GM03348 (cell line): ENCODE measurements at regions not wholly inside any gene's neighbourhood (a gene's known extent, or its start where the extent isn't known, plus 50 kb on each side); places are given as distances from the start of the nearest gene placed in this dataset.

Source experiments
- DNase-seq: peaks from one replicate; pipeline ENCODE4 v3.0.0; 2012; ENCODE audit warnings: low spot score

- DNase-seq: no peak
Observed at GRCh38 chr7:52695973-52696595, 339.3 kb upstream of the POM121L12 start.

GRCh38 chr7:52691257-52691656, 344.2 kb upstream of the POM121L12 start:
- DNase-seq: no peak

DNA sequence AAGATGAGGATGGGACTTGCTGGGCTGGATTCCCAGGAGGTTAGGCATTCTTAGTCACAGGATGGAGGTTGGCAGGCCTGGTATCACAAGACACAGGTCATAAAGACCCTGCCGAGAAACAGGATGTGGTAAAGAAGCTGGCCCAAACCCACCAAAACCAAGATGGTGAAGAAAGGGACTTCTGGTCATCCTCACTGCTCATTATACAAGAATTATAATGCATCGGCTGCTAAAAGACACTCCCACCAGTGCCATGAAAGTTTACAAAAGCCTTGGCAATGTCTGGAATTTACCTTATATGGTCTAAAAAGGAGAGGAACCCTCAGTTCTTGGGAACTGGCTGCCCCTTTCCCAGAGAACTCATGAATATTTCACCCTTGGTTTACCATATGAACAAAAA, 345.5 kb upstream of the POM121L12 start:
- no peak for DNase-seq

DNA sequence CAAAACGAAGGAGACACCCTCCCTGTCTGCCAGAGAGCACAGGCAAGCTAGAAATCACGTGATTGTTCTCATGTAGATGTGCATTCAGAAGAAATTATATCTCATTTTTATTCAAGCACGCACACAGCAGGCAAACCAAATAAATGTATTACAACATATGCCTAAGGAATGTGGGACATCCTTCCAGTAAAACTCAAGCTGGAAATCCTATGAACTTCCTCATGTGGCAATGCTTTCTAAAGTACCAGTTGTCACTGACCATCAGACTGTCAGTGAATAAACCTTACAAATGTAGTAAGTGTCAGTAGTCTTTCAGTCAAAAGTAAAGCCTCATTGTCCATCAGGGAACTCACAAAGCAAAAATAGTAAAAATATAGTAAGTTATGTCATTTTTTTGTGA, 350.1 kb upstream of the POM121L12 start:
- DNase-seq: no peak

- DNase-seq: no peak
Observed at GRCh38 chr7:52684388-52684787, 351.0 kb upstream of the POM121L12 start.

GRCh38 chr7:52682993-52683392, 352.4 kb upstream of the POM121L12 start:
- DNase-seq: no peak

DNA sequence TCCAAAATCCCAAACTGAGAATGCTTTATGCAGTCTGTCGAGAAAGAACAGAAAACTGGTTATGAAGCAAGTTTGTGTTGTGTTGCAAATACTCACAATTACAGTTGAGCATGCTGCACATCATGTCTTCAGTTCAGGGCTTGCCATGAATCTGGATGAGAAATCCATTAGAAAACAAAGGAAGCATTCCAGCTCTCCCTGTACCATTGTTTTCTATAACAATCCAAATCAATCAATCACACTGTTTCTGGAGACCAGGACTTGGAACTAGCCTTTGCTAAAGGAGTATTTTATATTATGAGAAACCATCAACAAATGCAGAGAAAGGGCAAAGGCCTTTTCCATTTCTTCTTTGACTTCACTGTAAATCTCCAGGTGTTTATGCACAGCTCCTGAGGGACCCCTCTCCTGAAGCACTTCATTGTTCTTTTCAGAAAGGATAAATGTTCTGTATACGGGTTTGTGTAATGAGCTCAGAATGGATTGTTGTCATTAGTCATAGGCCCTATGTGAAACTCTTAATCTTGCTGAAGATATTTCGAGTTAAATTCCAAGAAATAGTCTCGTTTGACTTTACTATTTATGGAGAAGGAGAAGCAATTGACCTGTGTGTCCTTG, 364.7 kb upstream of the POM121L12 start:
- DNase-seq: no peak

DNA sequence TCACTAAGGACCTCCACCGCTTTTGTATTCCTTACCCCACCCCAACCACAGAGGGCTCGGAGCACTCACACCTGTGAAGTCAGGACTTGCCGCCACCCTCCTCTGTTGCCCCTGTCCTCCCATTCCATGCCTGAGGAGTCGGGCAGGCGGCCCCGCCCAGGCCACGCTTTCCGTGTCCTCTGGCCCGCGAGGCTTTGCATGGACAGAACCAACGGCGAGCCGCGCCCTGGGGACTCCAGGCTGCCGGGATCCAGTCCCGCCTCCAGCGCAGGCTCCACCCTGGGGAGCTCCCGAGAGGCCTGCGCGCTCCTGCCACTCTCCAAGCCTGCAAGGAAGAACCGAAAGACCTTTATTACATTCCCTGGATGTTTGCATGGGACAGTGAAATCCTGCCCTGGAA, 366.4 kb upstream of the POM121L12 start:
- DNase-seq: no peak

DNA sequence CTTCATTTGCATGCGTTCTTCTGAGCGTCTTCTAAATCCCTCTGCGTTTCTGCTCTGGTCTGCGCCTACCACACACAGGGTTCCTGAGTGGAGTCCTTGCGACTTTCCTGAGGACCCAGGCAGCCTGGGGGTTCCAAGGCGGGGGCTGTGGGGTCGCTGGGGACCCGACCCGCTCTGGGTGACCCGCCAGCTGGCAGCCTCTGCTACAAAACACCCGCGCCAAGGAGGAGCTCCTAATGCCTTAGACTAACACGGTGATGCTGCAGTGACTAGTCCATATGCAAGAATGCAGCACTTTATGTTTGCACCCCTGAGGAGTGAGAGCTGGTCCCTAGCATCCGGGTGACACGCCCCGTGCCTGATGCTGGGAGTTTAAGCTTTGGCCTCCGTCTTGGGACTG, 367.0 kb upstream of the POM121L12 start:
- DNase-seq: no peak

DNA sequence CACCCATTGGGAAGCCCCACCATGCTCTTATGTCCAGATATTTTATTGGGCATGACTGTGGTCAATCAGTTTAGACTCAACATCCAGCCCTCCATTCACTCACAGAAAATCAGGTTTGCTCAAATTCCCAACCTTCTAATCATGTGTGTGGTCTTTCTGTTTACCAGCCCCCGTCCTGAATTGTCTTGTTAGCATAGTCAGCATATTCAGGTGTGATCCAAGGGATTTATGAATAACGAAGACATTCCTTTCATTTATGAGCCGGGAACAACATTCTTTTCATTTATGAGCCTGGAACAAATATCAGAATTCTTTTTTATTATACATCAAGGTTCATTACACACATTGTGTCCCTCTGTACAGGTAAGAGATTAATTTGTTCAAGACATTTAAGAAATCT, 376.3 kb upstream of the POM121L12 start:
- no peak for DNase-seq

DNA sequence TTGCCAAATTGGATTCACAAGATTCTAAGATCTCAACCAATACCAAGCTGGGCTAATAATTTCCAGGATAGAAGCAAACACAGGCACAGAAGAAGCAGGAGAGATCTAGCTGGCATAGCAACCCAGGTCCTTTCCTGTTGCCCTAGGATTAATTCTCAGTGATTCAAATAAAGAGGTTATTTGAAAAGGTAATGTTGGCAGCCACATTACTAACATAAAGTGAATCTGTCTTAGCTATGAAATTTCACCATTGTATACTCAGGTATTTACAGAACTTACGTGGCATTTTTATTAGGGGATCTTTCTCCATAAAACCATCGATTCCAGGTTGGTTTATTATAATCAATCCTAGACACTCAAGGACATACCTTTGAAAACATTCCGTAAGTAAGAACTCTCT, 379.3 kb upstream of the POM121L12 start:
- DNase-seq: no peak

DNA sequence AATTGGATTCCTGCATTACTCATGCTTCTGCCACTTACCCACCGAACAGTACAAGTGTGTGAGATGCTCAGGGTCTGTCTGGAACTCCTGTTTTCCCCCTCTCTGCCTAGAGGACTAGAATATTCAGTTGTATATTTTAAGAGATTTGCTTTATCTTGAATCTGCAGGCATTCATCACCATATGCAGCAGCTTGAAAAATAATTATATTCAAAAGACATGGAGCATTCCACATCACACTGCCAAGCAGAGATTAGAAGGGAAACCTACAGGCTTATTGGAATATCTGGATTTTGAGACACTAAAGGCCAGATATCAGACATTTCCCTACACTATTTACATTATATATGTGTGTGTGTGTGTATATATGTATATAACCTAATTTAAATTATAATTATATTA, 382.8 kb upstream of the POM121L12 start:
- DNase-seq: no peak

DNA sequence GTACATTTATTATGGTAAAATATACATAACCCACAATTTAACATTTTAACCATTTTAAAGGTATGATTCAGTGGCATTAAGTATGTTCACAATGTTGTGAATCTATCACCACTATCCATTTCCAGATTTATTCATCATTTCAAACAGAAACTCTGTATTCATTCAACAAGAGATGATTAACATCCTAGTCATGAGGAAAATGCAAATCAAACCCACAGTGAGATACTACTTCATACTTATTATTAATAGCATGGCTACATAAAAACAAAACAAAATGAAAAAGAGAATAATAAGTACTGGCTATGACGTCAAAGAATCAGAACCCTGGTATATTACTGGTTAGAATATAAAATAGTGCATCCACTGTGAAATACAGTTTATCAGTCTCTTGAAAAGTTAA, 386.6 kb upstream of the POM121L12 start:
- no peak for DNase-seq

DNA sequence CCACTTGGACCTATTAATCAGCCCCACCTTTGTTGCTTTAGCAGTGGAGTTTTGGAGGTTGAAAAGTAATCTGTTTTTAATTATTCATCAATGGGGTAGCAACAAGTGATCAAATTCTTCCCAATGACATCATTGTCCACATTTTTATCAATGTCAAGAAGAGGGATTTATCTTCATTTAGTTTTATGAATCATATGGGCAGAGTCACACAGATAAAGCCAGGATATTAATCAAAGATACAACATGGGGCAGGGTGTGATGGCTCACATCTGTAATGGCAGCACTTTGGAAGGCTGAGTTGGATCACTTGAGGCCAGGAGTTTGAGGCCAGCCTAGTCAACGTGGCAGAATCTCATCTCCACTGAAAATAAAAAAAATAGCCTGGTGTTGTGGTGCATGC, 388.4 kb upstream of the POM121L12 start:
- DNase-seq: no peak

DNA sequence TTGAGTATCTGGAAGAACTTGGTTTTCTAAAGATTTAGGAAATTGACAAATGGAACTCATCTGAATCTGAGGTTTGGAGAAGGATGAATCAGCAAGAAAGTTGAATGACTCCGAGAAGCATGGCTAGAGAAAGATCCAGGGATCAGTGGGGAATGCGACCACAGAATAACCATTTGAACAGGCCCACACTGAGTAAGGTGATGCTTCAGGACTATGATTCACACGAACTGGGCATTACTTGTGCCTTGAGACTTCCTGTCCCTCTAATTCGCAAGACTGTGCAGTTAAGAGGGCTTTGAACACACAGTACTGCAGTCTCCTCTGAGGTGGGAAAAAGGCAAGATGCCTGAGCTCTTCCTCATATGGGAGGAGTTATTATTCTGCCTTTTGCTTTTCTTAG, 395.5 kb upstream of the POM121L12 start:
- no peak for DNase-seq

GRCh38 chr7:52639126-52639525, 396.3 kb upstream of the POM121L12 start:
- DNase-seq: no peak

GRCh38 chr7:52635021-52635420, 400.4 kb upstream of the POM121L12 start:
- no peak for DNase-seq

DNA sequence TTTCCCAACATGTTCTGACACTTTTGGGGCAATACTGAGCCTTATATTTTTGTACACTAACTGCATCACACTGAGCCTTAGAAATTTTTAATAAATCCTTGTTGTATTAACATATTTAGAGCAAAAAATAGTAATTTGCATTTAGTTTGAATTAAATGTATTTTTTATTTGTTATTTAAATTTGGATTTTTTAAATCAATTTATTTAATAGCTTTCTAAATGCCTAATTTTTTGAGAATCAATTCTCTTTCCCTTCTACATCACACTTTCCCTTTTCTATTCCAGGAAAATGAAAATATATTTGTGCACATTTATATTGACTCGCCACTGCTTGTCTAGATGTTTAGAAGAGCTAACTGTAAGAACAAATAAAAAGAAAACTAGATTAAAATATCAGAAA, 414.6 kb upstream of the POM121L12 start:
- no peak for DNase-seq

DNA sequence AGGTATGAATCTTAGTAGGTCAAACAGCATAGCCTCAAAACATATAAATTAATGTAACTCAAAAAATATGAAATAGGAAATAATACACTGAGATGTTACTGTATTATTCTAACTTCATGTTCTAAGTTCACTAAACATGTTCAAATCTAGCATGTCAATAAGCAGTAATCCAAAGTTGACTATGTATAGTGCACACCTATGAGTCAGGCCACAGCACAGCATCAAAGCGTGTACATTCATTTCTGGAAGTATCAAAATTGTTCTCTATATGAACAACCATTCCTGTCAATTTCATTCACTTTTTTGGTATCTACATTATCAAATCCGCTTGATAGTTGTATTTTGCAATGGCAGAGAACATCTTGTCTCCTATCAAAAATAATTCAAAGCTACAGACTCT, 418.9 kb upstream of the POM121L12 start:
- no peak for DNase-seq

DNA sequence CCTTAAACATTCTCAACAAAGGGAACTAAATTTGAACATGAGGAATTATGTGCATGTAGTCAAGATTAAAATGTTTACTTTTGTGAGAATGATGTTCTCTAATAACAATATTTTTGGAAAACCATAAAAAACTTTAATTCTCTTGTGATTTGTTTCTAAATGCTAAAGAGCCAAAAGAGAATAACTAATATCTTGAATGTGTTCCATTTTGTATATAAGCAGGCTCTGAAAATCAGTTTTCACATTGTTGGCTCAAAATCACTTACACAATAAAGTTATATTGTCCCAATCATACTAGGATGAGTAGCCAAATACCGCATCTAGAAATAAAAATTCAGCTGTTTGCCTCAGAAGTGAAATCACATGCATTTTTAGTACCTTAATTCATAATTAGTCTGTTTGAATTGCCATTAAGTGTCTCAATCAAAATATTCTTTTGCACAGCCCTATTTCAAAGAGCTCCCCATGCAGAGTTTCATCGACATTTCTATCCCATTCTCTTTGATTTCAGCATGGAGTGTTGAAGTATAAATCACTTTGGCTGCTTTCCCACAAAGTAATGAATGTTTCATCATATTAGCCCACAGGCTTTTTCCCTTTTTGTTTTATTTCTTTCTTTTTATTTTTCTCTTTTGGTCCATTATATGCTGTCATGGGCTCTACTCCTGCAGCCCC, 420.3 kb upstream of the POM121L12 start:
- DNase-seq: no peak

DNA sequence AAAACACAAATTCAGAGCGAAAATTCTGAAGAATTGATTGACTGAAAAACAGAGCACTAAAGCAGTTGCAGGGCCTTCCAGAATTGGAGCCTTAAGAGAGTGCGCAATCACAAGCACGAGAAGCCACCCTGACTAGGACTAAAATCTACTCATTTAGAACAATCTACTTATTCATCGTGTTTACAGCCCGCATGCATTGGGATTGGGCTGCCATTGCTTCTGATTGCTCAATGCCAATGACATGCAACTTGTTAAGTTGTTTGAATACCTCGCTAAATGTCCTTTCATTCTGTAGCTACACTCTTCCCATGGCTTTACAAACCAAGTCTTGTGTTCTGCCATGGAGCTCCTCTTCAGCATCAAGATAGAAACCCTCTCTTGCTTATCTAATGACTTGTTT, 425.9 kb upstream of the POM121L12 start:
- no peak for DNase-seq

GRCh38 chr7:52592698-52593097, 442.7 kb upstream of the POM121L12 start:
- no peak for DNase-seq

GRCh38 chr7:52586704-52587103, 448.7 kb upstream of the POM121L12 start:
- no peak for DNase-seq

GRCh38 chr7:52584041-52584440, 451.4 kb upstream of the POM121L12 start:
- no peak for DNase-seq
